ENCODE measurements at regions not wholly inside any gene's neighbourhood (a gene's known extent, or its start where the extent isn't known, plus 50 kb on each side); places are given as distances from the start of the nearest gene placed in this dataset.

GRCh38 chr1:38137164-38137563 lies 90.6 kb upstream of the POU3F1 start:
- DNase-seq (ENCODE audit: missing footprints), result no peak
- intact Hi-C loops (cut with DNase I), result no loop called here
- no peak for ATAC-seq

- intact Hi-C loops (cut with DNase I), result no loop called here
- DNase-seq (ENCODE audit: missing footprints) (no peak), ATAC-seq (no peak)
Measured at GRCh38 chr1:38135625-38136414, 89.2 kb upstream of the POU3F1 start.

DNA sequence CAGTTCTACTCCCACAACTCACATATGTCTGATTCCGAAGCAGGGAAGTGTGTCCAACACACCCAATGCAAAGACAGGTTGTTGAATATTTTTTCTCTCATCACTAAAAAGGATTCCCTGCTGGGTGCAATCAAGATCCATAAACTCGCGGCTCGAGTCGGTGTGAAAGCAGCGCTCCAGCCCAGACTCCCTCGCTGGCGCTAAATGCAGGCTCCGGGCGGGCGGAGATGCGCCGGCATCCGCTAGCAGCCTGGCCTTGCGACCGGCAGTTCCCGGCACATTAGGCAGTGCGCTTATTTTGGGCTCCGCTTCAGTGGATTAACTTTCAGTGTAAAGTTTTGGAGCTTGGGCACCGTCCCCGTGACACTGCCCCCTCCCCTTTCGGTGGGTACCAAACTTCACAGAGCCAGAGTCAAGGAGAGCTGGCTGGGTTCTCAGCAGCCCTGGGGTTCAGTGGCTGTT lies 87.7 kb upstream of the POU3F1 start:
- DNase-seq (ENCODE audit: missing footprints) (no peak), ATAC-seq (no peak)
- intact Hi-C loops (cut with DNase I), result no loop called here

DNA sequence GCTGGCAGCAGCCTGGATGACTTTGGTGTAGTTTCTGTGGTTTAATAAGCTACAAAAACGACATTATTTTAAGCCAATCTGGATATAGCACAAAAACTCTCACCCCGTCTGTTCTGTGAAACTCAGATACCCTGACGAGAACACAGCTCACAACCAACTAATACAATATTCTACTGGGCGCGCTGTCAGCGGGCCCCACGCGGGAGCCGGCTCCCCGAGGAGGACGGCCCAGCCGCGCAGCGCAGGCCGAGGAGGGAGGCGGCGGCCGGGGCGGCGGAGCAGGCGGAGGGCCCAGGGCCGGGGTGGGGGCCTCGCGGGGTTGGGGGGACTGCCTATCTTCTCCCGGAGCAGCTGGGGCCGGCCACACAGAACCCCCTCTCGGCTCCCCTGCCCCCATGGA lies 87.2 kb upstream of the POU3F1 start:
- no peak for DNase-seq (ENCODE audit: missing footprints)
- no peak for ATAC-seq
- intact Hi-C loops (cut with DNase I), result no loop called here

GRCh38 chr1:38133304-38133703 lies 86.7 kb upstream of the POU3F1 start:
- ATAC-seq (no peak), DNase-seq (ENCODE audit: missing footprints) (no peak)
- intact Hi-C loops (cut with DNase I), result no loop called here

GRCh38 chr1:38132681-38133080 lies 86.1 kb upstream of the POU3F1 start:
- ATAC-seq (no peak), DNase-seq (ENCODE audit: missing footprints) (no peak)
- intact Hi-C loops (cut with DNase I), result no loop called here

- DNase-seq (ENCODE audit: missing footprints) (no peak), ATAC-seq (no peak)
- intact Hi-C loops (cut with DNase I), result no loop called here
Measured at GRCh38 chr1:38131024-38131585, 84.5 kb upstream of the POU3F1 start.

DNA sequence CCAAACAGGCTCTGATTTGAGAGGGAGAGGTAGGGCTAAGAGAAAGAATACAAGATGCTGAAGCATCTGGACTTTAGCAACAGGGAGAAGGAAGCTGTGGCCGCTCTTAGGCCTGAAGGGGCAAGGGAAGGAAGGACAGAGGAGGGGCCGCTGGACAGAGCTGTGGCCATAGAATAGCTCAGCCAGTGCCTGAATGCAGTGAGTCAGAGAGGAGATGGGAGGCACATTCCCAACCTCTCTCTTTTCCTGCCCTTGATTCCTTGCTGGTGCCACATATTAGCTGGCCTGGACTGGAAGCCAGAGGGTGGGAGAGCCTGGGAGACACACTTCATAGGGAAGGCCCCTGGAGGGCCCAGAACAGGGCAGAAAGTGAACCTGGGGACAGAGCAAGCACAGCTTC lies 83.4 kb upstream of the POU3F1 start:
- intact Hi-C loops (cut with DNase I), result no loop called here
- DNase-seq (ENCODE audit: missing footprints), result no peak
- ATAC-seq, result no peak

- no peak for DNase-seq (ENCODE audit: missing footprints)
- no peak for ATAC-seq
- intact Hi-C loops (cut with DNase I), result no loop called here
Measured at GRCh38 chr1:38129473-38129872, 82.9 kb upstream of the POU3F1 start.

DNA sequence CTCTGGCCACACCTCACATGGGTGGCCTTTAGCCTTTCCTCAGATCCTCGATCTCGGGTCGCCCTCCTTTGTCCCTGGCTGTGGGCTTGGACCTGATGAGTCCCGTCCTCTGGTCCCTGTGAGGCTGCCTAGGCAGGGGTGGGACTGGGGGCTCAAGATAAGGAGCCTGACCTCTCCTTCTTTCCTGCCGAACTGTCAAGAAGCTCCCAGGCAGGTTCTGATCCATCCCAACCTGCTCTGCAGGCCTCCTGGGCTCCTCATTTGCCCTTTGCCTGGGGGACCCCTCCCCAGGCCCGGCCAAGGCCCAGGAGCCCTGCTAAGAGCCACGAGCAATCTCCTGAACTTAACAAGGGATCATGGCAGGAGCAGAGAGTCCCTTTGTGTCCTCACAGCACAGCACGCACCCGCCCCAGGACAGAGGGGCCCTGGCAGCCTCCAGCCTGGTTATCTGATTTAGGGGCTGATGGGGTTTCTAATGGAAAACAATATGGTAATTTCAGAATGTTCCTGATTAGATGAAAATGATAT lies 82.4 kb upstream of the POU3F1 start:
- ATAC-seq (no peak), DNase-seq (ENCODE audit: missing footprints) (no peak)
- intact Hi-C loops (cut with DNase I), result no loop called here

GRCh38 chr1:38128511-38128910 lies 81.9 kb upstream of the POU3F1 start:
- intact Hi-C loops (cut with DNase I), result no loop called here
- ATAC-seq (no peak), DNase-seq (ENCODE audit: missing footprints) (no peak)

DNA sequence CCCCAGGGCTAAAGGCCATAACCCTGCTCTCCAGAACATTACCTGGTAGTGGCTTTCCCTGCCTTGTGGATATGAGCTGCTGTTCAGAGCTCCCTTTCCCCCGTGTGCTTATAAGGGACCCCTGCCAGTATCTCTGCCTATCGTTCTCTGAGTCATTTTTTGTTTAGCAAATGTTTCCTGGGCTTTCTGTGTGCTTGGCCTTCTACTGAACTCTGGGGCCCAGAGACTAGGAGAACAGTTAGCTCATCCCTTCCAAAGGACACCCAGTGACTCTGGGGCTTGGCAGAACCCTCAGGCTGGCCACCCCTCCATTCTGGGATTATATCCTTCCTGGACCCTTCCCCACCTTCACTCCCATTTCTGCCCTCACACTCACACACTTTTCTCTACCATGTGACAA lies 80.8 kb upstream of the POU3F1 start:
- ATAC-seq (no peak), DNase-seq (ENCODE audit: missing footprints) (no peak)
- intact Hi-C loops (cut with DNase I), result no loop called here

DNA sequence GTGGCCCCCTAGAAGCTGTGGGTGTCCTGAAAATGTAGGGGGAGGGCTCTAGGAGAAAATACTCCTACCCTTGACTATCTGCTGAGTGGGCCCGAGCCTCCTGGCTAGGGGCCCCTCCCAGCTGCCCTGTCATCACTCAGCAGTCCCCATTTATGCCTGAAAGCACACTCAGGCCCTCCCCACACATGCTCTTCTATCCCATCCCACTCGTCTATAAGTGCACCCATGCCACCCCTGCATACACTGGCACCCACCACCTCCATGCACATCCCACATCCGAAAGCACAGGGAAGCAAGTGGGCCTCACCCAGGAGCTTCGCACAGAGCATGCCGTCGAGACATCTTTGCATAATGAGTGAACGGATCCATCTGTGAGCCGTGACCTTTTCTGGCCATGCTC lies 80.4 kb upstream of the POU3F1 start:
- ATAC-seq (no peak), DNase-seq (ENCODE audit: missing footprints) (no peak)
- intact Hi-C loops (cut with DNase I), result no loop called here

- ATAC-seq (no peak), DNase-seq (ENCODE audit: missing footprints) (no peak)
- intact Hi-C loops (cut with DNase I), result no loop called here
Measured at GRCh38 chr1:38125837-38126520, 79.4 kb upstream of the POU3F1 start.

DNA sequence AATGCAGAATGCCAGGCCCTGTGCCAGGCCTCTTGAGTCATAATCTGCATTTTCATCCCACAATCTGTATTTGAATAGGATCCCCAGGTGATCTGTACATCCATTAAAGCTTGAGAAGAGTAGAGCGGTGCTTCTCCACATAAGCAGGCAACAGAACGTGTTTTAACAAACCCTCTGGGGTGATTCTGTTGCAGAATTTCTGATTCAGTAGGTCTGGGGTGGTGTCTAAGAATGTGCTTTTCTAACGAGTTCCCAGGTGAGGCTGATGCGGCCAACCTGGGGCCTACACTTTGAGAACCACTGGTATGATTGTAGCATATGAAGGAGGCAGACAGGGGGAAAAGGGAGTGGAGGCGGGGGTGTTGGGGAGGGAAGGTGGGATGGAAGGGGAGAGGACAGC lies 78.4 kb upstream of the POU3F1 start:
- intact Hi-C loops (cut with DNase I), result no loop called here
- no peak for ATAC-seq
- DNase-seq (ENCODE audit: missing footprints), result no peak

DNA sequence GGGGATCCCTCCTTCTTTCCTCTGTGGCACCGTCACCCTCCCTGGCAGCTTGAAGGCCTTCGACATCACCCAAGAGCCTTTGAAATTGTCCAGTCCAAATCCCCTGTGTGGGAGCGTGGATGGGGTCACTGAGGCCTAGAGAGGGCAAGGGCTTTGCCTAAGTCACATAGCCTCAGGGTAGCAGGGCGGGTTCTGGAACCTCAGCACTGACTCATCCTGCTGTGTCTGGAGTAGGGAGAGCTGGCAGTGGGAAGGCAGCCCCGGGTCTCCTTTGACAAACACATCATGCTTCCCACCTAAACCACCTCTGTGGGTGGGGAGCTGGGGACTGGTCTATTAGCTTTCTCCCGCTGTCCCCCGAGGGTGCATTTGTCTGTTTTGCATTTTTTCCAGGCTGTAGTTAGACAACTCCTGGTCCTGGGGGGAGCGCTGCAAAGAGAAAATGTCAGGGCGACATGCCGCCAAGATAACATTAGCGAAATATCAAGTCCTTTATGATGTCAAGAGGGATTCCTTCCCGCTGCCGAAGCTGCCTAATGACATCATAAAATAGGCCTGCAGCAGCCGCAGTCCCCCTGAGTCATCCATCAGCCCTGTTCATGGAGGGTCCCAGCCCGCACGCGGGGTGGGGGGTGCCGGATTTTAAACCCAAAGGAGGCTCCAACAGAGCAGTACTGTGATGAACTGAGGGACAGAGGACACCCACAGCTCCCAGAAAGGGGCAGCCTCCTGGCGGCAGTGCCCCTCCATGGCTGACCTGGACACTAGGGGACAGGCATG lies 77.0 kb upstream of the POU3F1 start:
- DNase-seq (ENCODE audit: missing footprints), result no peak
- ATAC-seq, result no peak
- intact Hi-C loops (cut with DNase I), result no loop called here

- intact Hi-C loops (cut with DNase I), result no loop called here
- no peak for ATAC-seq
- no peak for DNase-seq (ENCODE audit: missing footprints)
Measured at GRCh38 chr1:38121231-38121680, 74.7 kb upstream of the POU3F1 start.

DNA sequence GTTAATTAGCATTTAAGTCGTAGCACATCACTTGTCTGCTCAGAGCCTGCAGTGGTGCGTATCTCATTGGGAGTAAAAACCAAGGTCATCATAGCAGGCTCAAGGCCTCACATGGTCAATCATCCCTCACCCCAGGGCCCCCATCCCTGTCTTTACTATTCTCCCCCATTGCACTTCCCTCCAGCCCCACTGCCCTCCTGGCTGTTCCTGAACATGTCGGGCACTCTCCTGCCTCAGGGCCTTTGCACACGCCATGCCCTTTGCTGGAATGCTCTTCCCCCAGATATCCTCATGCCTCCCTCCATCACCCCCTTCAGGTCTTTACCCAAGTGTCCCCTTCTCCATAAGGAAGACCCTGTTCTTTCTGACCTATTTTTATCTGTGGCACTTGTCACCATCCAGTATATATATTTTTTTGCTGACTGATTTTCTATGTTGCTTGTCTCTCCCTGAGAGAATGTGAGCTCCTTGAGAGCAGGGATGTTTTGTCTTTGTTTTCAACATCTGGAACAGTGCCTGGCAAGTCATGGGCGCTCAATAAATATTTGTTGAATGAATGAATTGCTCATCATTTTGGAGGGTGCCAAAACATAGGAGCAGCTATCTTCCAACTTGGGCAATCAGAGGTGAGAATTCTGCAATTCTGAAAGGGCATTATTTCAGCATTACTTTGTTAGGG lies 74.1 kb upstream of the POU3F1 start:
- ATAC-seq, result no peak
- intact Hi-C loops (cut with DNase I), result no loop called here
- no peak for DNase-seq (ENCODE audit: missing footprints)

DNA sequence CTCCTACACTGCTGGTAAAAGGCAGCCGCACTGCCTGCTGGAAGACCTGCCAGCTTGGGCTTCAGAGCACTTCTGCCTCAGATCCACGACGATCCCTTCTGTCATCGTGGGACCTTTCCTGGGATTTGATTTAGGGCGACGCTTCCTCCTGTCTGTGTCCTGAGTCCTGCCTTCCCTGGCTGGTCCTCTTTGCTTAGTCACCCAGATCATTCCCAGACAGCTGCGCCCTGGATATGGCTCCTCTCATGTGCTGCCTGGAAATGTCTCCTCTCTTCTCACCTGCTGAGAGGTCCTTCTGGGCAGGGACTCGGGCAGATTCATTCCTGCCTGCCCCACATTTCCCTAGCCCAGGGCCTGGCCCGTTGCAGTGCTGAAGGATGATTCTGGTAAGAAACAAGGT lies 72.4 kb upstream of the POU3F1 start:
- intact Hi-C loops (cut with DNase I), result no loop called here
- ATAC-seq (no peak), DNase-seq (ENCODE audit: missing footprints) (no peak)
